NB4 (cell line): ENCODE measurements at regions not wholly inside any gene's neighbourhood (a gene's known extent, or its start where the extent isn't known, plus 50 kb on each side); places are given as distances from the start of the nearest gene placed in this dataset.

Experiments
- MYC ChIP-seq: IDR thresholded peaks from 2 replicates; pipeline ENCODE4 v1.6.1; 2011; ENCODE audit warnings: low read depth, low read length
- POLR2A ChIP-seq: IDR thresholded peaks from 2 replicates; pipeline ENCODE4 v1.6.1; 2011; ENCODE audit warnings: mild to moderate bottlenecking; ENCODE audit not compliant: insufficient read length; ENCODE audit errors: extremely low read depth
- TF ChIP-seq, protein P1 (sequence below): IDR thresholded peaks from one replicate; pipeline ENCODE4 v1.5.1; 2012; ENCODE audit warnings: low read depth, low read length

DNA sequence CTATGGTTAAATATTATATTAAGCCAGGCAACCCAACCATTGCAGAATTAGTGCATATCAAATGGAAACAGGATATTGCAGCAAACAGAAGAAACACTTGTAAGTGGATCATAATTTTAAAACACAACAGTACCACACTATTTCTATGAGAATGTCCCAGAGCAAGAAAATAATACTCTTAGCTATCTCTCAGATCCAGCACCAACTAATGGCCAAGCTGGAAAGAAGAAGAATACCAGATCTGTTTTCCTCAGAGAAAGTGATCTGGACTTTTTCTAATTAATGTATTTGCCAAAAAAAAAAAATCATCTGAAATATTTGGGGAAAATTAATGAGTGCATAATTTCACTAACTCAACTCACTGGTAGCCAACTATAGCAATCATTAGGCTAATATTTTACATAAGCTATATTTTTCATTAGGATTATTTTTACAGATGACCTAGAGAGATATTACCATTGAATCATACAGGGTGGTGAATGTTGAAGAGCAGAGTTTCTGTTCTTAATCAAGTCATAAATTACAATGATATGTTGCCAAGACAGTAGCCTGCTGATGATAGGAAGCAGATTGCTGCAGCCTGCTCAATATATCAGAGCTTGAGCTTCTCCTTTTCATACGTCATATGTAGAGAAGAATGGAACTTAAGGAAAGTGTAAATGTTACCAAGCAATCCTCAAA lies 995.4 kb upstream of the LRRN3 start:
- TF ChIP-seq, protein P1, sequence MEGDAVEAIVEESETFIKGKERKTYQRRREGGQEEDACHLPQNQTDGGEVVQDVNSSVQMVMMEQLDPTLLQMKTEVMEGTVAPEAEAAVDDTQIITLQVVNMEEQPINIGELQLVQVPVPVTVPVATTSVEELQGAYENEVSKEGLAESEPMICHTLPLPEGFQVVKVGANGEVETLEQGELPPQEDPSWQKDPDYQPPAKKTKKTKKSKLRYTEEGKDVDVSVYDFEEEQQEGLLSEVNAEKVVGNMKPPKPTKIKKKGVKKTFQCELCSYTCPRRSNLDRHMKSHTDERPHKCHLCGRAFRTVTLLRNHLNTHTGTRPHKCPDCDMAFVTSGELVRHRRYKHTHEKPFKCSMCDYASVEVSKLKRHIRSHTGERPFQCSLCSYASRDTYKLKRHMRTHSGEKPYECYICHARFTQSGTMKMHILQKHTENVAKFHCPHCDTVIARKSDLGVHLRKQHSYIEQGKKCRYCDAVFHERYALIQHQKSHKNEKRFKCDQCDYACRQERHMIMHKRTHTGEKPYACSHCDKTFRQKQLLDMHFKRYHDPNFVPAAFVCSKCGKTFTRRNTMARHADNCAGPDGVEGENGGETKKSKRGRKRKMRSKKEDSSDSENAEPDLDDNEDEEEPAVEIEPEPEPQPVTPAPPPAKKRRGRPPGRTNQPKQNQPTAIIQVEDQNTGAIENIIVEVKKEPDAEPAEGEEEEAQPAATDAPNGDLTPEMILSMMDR, result no peak
- TF ChIP-seq POLR2A, result no peak
- no peak for TF ChIP-seq MYC
